ENCODE measurements at regions not wholly inside any gene's neighbourhood (a gene's known extent, or its start where the extent isn't known, plus 50 kb on each side); places are given as distances from the start of the nearest gene placed in this dataset.

DNA sequence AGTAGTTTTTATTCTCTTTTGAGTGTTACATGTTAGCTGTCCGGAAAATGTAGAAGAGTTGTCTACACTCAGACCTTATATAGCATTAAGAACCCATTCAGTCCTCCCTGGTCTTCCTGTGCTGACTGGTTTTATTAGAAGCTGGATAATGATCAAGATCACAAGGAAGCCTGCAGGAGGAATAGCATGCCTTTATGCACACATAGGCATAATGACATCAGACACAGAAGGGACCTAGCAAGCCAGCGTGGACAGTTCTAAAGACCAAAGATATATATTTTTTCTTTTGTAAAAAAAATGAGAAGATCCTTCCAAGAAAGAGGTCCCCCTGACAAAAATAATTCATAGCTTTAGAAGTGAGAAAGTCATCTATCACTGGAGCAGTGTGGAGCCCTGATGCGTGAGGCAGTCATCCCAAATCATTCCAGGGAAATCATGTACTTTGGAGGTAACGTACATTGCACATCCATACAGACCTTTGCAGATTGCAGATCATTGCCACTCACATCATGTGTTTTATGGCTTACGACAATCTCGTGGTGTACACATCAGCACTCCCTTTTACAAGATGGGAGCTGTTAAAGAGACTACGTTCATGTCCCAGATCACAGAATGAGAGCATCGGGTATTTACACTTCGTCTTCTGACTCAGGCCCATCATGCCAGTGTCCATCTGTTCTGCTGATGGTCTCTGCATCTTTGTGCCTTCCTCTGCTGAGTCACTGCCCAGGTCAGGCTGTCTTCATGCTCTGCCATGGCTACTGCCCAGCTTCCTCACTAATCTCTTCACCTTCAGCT is 334.0 kb downstream of the SOCS6 start:
- no peaks in the 10 kb centered on the region for H3K36me3 ChIP-seq (replicated peaks in 1 of 2; ENCODE audit: insufficient read depth in 1 of 2, low read depth in 2 of 2)
- WGBS, 2 donors, result 70 to 77% methylated on average over 9 of the region's 9 CpGs
- H3K27me3 ChIP-seq, result no peaks in the 10 kb centered on the region
- H3K4me3 ChIP-seq, result no peak overlapping the region
- intact Hi-C loops (cut with DNase I), result no loop called here
- TF ChIP-seq, protein P1, sequence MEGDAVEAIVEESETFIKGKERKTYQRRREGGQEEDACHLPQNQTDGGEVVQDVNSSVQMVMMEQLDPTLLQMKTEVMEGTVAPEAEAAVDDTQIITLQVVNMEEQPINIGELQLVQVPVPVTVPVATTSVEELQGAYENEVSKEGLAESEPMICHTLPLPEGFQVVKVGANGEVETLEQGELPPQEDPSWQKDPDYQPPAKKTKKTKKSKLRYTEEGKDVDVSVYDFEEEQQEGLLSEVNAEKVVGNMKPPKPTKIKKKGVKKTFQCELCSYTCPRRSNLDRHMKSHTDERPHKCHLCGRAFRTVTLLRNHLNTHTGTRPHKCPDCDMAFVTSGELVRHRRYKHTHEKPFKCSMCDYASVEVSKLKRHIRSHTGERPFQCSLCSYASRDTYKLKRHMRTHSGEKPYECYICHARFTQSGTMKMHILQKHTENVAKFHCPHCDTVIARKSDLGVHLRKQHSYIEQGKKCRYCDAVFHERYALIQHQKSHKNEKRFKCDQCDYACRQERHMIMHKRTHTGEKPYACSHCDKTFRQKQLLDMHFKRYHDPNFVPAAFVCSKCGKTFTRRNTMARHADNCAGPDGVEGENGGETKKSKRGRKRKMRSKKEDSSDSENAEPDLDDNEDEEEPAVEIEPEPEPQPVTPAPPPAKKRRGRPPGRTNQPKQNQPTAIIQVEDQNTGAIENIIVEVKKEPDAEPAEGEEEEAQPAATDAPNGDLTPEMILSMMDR (IDR thresholded peaks at IDR 0.05), result no peak
- TF ChIP-seq POLR2A (IDR thresholded peaks at IDR 0.05), result no peak
- no peaks in the 10 kb centered on the region for H3K4me1 ChIP-seq
- DNase-seq, result no peak
- ATAC-seq, result no peak
- no peaks in the 10 kb centered on the region for H3K9me3 ChIP-seq
- H3K27ac ChIP-seq, result no peak overlapping the region

DNA sequence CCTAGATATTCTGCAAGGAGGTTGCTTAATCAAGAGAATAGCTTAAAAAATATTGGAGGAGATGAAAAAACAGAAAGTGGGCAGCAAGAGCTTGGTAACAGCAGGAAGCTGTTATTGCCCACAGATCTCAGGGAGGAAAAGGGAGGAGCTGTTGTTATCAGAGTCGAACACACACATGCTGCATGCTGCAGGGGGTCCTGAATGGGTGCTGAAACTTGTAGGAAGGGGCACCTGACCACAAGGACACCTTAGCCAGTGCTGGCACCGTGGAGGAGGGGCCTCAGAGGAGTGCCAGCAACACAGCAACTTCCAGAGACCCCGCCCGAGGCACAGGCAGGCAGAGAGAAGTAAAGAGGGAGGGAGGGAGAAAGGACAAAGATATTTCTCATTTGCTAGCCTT is 332.9 kb downstream of the SOCS6 start:
- no peak for TF ChIP-seq POLR2A (IDR thresholded peaks at IDR 0.05)
- TF ChIP-seq, protein P1 (IDR thresholded peaks at IDR 0.05), result no peak
- Histone ChIP-seq H3K27ac (no peak overlapping the region), H3K36me3 (replicated peaks in 1 of 2; ENCODE audit: insufficient read depth in 1 of 2, low read depth in 2 of 2) (no peaks in the 10 kb centered on the region), H3K4me3 (no peak overlapping the region), H3K4me1 (no peaks in the 10 kb centered on the region), H3K27me3 (no peaks in the 10 kb centered on the region), H3K9me3 (no peaks in the 10 kb centered on the region)
- intact Hi-C loops (cut with DNase I), result no loop called here
- ATAC-seq (no peak), DNase-seq (no peak)
- WGBS, 2 donors, result 13 to 35% methylated on average over 4 of the region's 4 CpGs

- 37 to 46% methylated on average over 2 of the region's 2 CpGs for WGBS, 2 donors
- DNase-seq, result no peak
- H3K27me3 ChIP-seq, result no peaks in the 10 kb centered on the region
- no peaks in the 10 kb centered on the region for H3K9me3 ChIP-seq
- TF ChIP-seq POLR2A (IDR thresholded peaks at IDR 0.05), result no peak
- TF ChIP-seq, protein P1 (IDR thresholded peaks at IDR 0.05), result no peak
- no peaks in the 10 kb centered on the region for H3K36me3 ChIP-seq (replicated peaks in 1 of 2; ENCODE audit: insufficient read depth in 1 of 2, low read depth in 2 of 2)
- no peak overlapping the region for H3K4me3 ChIP-seq
- no peaks in the 10 kb centered on the region for H3K4me1 ChIP-seq
- ATAC-seq, result no peak
- intact Hi-C loops (cut with DNase I), result no loop called here
- no peak overlapping the region for H3K27ac ChIP-seq
Observed at GRCh38 chr18:70620837-70621612, 332.2 kb downstream of the SOCS6 start.

GRCh38 chr18:70617020-70617763 is 328.3 kb downstream of the SOCS6 start:
- TF ChIP-seq POLR2A (IDR thresholded peaks at IDR 0.05), result no peak
- 75 to 91% methylated on average over 2 of the region's 2 CpGs for WGBS, 2 donors
- Histone ChIP-seq H3K27ac (no peak overlapping the region), H3K36me3 (replicated peaks in 1 of 2; ENCODE audit: insufficient read depth in 1 of 2, low read depth in 2 of 2) (no peaks in the 10 kb centered on the region), H3K4me1 (no peaks in the 10 kb centered on the region), H3K9me3 (no peaks in the 10 kb centered on the region), H3K27me3 (no peaks in the 10 kb centered on the region), H3K4me3 (no peak overlapping the region)
- DNase-seq (no peak), ATAC-seq (no peak)
- intact Hi-C loops (cut with DNase I), result no loop called here
